GM12892 (cell line): ENCODE measurements at regions not wholly inside any gene's neighbourhood (a gene's known extent, or its start where the extent isn't known, plus 50 kb on each side); places are given as distances from the start of the nearest gene placed in this dataset.

Experiments used
- POLR2A ChIP-seq: IDR thresholded peaks from 2 replicates; pipeline ENCODE4 v1.6.1; 2011; ENCODE audit warnings: low read depth, low read length, control low read depth
- POLR2AphosphoS5 ChIP-seq: IDR thresholded peaks from 2 replicates; pipeline ENCODE4 v1.6.1; 2011; ENCODE audit warnings: low read depth, low read length, control low read depth
- TAF1 ChIP-seq: IDR thresholded peaks from 2 replicates; pipeline ENCODE4 v1.6.1; 2011; ENCODE audit warnings: low read depth, mild to moderate bottlenecking, control low read depth, low read length, borderline replicate concordance

- no peak for TF ChIP-seq POLR2AphosphoS5
- TF ChIP-seq POLR2A = no peak
- no peak for TF ChIP-seq TAF1
Measured at GRCh38 chrX:36898301-36898700, 109.9 kb upstream of the FAM47C start.
